MG63 (cell line): ENCODE measurements at regions not wholly inside any gene's neighbourhood (a gene's known extent, or its start where the extent isn't known, plus 50 kb on each side); places are given as distances from the start of the nearest gene placed in this dataset.
"Not testable (repeated sequence)": the region's sequence is repeated elsewhere in the genome, so short reads cannot be mapped to it uniquely, and the experiment has no call there.

ENCODE experiments used
- DNase-seq: peaks from one replicate; pipeline ENCODE4 v3.0.0-alpha.2; 2020
- H3K27me3 ChIP-seq: fragments of 250-450 bp; sonication (Bioruptor Pico); 2 replicates; pipeline ENCODE4 v1.5.1; 2020; ENCODE audit warnings: mild to moderate bottlenecking, moderate library complexity
- H3K36me3 ChIP-seq: fragments of 250-450 bp; sonication (Bioruptor Pico); 2 replicates; pipeline ENCODE4 v1.5.1; 2020; ENCODE audit warnings: mild to moderate bottlenecking, moderate library complexity
- H3K4me3 ChIP-seq: fragments of 250-450 bp; sonication (Bioruptor Pico); 2 replicates; pipeline ENCODE4 v1.5.1; 2020; ENCODE audit warnings: mild to moderate bottlenecking, moderate library complexity
- H3K9me3 ChIP-seq: fragments of 250-450 bp; sonication (Bioruptor Pico); 2 replicates; pipeline ENCODE4 v1.5.1; 2020; ENCODE audit warnings: mild to moderate bottlenecking, moderate library complexity

DNA sequence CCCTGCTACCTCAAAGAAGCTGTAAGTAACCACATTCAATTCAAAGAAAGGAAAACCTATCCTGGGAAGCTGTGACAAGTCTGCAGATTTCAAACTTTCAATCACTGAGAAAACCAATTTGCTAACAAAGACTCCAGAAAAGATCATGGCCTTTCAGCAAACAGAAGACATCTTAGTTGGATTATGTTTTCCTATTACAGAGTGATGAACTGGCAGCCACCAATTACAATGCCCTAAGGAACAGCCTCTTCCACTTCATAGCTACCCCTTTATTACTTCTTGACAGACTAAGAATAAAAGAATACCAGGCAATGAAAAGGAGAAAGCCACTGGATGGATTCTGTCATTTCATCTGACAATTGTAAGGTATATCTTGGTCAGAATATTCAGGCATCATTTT is 128.2 kb upstream of the RASEF start:
- no peaks in the 10 kb centered on the region for H3K9me3 ChIP-seq
- H3K27me3 ChIP-seq, result no peaks in the 10 kb centered on the region
- H3K36me3 ChIP-seq, result no peaks in the 10 kb centered on the region
- no peak overlapping the region for H3K4me3 ChIP-seq
- no peak for DNase-seq

DNA sequence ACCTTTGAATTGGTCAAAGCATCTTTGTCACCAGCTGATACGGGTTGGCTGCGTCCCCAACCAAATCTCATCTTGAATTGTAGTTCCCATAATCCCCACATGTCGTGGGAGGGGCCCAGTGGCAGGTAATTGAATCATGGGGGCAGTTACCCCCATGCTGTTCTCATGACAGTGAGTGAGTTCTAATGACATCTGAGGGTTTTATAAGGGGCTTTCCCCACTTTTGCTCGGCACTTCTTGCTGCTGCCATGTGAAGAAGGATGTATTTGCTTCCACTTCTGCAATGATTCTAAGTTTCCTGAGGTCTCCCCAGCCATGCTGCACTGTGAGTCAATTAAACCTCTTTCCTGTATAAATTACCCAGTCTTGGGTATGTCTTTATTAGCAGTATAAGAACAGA is 126.1 kb upstream of the RASEF start:
- H3K4me3 ChIP-seq, H3K27me3 ChIP-seq, DNase-seq, H3K36me3 ChIP-seq, H3K9me3 ChIP-seq: not testable (repeated sequence)

DNA sequence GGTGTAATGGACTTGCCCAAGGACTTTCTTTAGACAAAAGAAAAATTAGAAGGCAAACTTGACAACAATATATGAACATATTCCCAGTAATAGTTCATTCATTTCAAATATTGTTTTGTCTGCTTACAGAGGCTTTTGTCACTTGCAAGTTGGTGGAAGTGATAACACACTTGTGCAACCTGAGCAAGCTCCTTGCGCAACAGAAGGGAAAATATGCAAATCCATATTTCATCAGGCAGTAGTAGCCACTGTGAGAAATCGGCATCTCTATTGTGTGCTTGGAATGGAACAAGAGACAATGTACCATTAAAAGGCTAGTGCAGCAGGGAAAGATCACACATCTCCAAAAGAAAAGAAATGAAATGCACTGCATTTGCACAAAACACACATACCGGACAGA is 125.3 kb upstream of the RASEF start:
- no peaks in the 10 kb centered on the region for H3K27me3 ChIP-seq
- no peak for DNase-seq
- H3K36me3 ChIP-seq, result no peaks in the 10 kb centered on the region
- no peaks in the 10 kb centered on the region for H3K9me3 ChIP-seq
- H3K4me3 ChIP-seq, result no peak overlapping the region

DNA sequence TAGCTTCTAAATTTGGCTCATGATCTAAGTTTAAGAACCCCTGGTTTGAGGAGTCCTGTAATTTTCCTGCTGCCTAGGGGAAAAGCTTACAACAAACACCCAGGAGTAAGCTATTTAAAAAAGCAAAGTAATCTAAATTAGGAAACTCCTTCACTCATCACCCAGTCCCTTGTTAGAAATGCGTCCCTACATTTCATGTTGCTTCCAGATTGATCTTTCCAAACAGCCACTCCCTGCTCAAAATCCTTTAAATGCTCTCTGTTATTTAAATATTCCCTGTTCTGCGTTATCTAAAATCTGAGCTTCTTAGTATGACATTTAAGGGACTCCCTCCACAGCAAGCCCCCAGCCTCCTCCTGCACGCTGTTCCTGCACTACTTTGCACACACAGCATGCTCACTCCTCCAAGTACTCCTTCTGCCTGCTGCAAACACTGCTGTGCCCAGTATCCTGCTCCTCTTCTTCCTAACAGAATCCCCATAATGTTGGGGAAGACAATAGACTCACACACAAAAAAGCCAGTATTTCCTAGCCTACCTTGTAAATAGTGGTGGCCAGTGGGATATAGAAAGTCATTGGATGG is 123.3 kb upstream of the RASEF start:
- Histone ChIP-seq H3K4me3 (no peak overlapping the region), H3K9me3 (no peaks in the 10 kb centered on the region), H3K27me3 (no peaks in the 10 kb centered on the region), H3K36me3 (no peaks in the 10 kb centered on the region)
- no peak for DNase-seq

DNA sequence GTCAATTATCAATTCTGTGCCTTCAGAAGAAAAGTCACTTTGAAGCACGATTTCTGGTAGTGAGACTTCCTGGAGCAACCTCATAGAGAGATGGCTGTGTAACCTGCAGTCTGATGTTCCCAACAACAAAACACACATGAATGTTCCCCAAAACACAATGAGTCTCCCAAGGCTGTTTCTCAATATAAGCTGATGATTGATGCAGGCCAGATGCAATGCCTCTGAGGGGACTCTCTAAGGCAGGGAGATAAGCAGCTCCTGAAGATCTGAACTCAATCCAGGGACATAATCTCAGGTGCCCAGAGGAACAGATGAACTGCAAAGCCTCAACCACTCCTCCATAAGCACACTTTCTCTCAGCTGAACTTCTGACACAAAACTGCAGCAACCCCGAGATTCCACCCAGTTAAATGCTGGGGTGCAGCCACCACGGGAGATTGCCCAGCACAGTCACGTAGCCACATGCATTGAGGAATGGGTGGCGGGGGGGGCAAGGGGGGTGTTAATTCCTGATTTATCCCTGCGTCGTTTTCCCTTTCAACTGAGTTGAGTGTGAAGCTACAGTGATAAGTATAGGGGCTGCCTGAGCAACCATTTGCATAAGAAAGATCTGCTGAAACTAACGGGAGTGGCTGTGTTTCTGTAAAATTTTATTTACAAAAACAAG is 122.7 kb upstream of the RASEF start:
- Histone ChIP-seq H3K27me3 (no peaks in the 10 kb centered on the region), H3K4me3 (no peak overlapping the region), H3K9me3 (no peaks in the 10 kb centered on the region), H3K36me3 (no peaks in the 10 kb centered on the region)
- DNase-seq, result no peak

DNA sequence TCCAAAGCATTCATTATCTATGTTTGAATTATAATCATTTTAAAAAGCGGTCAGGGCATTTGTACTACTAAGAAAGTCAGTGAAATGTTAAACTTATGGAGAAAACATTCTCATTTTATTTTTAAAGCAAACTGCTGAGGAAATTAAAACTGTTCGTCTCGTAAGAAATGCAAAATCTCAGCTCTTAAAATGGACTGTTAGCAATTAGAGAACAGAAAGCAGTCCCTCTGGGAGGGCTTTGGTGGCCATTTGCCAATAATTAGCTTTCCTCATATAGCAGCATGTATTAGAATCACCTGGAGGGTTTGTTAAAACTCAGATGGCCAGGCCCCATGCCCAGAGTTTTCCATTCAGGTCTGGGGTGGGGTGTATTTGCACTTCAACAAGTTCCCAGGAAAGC is 120.7 kb upstream of the RASEF start:
- no peak overlapping the region for H3K4me3 ChIP-seq
- no peak for DNase-seq
- no peaks in the 10 kb centered on the region for H3K36me3 ChIP-seq
- H3K9me3 ChIP-seq, result no peaks in the 10 kb centered on the region
- H3K27me3 ChIP-seq, result no peaks in the 10 kb centered on the region

DNA sequence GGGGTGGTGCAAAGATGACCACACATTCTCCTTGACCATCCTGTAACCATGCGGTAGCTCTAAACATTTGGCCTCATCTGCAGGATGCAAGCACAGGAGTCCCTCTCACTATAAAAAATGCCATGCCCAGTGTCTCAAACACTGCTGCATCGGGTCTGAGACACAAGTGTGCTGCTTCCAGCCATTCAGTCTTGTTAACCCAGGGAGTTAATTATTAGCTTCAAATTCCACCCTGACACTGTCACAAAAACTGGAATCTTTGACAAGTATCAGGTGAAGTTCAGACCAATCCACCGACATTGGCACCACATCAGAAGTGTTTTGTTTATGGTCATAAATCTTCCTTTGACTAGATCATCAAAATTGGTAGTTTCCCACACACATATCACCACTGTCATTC is 119.1 kb upstream of the RASEF start:
- H3K9me3 ChIP-seq, result no peaks in the 10 kb centered on the region
- H3K27me3 ChIP-seq, result no peaks in the 10 kb centered on the region
- H3K4me3 ChIP-seq, result no peak overlapping the region
- H3K36me3 ChIP-seq, result no peaks in the 10 kb centered on the region
- DNase-seq, result no peak

DNA sequence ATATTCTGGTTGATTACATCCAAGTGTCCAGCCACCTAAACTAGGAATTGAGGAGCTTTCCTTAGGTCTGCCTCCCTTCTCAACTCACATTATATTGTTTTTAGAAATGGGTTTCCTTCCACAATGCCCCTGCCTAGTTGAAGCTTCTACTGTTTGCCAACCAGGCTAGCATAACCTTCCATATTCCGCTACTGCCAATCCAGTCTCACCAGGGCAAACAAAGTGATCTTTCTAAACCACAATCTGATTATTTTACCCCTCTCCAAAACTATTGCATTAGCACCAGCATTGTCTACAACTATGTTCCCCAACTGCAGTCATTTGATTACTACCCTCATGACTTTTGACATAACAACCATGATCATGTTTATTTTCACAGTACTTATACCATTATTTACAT is 115.8 kb upstream of the RASEF start:
- no peaks in the 10 kb centered on the region for H3K36me3 ChIP-seq
- no peak overlapping the region for H3K4me3 ChIP-seq
- H3K27me3 ChIP-seq, result no peaks in the 10 kb centered on the region
- DNase-seq, result no peak
- H3K9me3 ChIP-seq, result no peaks in the 10 kb centered on the region

DNA sequence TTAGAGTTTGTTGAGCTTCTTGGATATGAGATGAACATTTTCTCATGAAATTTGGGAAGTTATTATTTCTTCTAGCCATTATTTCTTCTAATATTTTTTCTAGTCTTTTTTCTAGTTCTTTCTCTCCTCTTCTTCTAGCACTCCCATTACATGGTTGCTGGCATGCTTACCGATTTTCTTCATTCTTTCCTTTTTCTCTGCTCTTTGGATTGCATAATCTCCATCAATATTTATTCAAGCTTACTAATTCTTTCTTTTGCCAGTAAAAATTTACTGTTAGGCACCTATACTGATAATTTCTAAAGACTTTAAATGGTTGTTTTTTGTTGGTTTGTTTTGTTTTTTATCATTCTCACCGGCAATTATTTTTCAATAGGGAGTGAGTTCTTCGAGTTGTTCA is 114.8 kb upstream of the RASEF start:
- H3K9me3 ChIP-seq, result no peaks in the 10 kb centered on the region
- no peaks in the 10 kb centered on the region for H3K36me3 ChIP-seq
- no peak overlapping the region for H3K4me3 ChIP-seq
- H3K27me3 ChIP-seq, result no peaks in the 10 kb centered on the region
- DNase-seq, result no peak

DNA sequence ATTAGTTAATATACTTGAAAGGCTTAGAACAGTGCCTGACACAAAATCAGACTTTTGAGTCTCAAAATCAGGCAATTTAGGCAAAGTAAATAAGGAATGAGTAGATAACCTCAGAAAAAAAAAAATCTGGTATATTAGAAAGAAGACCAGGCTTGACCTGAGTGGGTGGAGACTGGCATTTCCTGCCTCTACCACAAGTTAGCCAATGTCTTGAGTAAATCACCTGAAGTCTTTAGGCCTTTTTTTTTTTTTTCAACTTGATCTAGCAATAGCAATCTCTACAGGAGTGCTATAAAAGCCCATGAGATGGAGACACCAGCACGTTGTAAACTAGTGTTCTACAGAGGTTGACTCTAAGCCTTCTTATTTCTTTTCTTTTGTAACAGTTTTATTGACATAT is 104.2 kb upstream of the RASEF start:
- Histone ChIP-seq H3K9me3 (no peaks in the 10 kb centered on the region), H3K27me3 (no peaks in the 10 kb centered on the region), H3K4me3 (no peak overlapping the region), H3K36me3 (no peaks in the 10 kb centered on the region)
- DNase-seq, result no peak

DNA sequence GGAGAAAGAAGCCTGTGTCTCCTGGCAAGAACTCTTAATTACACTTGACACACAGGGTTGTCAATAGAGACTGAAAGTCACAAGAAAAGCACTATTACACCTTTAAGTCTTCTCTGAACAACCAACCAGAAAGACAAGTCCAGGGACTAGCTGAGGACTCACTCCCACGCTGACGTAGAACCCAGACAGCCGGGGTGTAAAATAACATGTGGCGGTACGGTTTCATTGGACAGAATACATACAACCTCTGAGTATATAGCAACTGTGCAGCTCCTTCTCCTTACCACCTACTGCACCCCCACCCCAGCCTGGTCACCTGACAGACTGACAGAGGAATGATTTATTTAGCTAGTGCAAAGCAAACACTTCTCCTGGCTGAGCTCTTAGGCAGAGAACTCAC is 103.4 kb upstream of the RASEF start:
- Histone ChIP-seq H3K27me3 (no peaks in the 10 kb centered on the region), H3K9me3 (no peaks in the 10 kb centered on the region), H3K36me3 (no peaks in the 10 kb centered on the region), H3K4me3 (no peak overlapping the region)
- DNase-seq, result no peak

DNA sequence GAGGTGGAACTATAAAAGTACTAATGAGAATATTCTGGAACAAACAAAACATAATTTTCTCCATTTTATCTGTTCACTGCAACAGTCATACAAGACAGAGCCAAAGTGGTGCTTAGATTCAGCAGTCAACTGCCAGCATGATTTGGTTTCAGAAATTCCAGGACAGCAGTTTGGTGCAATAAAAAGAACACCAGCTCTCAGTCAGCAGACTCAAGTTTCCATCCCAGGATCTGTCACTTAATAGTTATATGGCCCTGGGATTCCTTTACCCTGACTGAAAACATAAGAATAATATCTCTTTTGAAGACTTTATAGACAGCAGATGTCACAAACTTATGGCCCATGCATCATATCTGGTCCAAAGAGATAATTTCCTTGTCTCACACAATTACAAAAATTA is 92.8 kb upstream of the RASEF start:
- Histone ChIP-seq H3K4me3 (no peak overlapping the region), H3K9me3 (no peaks in the 10 kb centered on the region), H3K36me3 (no peaks in the 10 kb centered on the region), H3K27me3 (no peaks in the 10 kb centered on the region)
- DNase-seq, result no peak

DNA sequence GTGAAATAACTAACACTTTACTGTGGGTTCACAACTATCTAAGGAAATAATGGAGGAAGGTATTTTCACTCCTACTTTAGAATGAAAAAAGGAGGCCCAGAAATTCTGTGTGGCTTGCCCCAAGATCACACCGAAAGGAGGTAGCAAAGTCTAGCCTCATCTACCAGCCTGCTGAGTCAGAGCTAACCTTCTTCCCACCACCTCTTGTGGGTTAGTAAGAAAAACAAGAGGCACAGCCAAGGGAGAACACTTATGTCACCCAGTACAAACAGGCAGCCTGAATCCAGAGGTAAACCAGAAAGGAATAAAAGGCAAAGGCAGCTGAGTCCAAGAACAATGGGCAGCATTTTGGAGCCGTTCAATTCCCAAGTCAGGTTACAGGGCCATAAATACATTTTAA is 91.9 kb upstream of the RASEF start:
- Histone ChIP-seq H3K27me3 (no peaks in the 10 kb centered on the region), H3K9me3 (no peaks in the 10 kb centered on the region), H3K36me3 (no peaks in the 10 kb centered on the region), H3K4me3 (no peak overlapping the region)
- peak; percentile 2 for DNase-seq

DNA sequence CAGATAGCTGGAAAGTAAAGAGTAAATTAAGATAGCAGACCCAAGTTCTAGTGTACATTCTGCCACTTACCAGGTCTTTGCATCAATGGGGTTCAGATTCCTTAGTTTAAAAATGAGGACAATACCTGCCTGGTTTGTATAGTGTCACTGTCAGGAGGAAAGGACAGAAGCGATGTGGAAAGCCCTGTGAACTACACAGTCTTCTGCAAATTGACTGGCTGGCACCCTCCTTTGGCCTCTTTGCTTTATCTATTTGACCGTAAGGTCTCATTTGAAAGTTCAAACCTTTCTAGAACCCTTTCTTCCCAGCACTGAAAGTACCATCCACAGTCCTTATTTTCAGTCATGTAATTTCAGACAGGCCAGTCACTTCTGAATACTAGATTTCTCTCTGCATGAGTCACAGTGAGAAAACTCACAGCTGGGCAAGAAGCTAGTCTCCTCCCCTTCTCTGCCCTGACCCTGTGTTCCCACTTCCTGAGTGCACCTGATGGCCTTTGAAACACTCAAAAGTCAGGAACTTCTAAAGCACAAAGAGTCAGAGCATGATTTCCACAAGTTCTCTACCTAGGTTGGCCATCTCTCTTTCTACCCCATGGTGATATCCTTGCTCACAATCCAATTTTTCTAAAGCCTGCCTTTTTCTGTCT is 91.3 kb upstream of the RASEF start:
- Histone ChIP-seq H3K27me3 (no peaks in the 10 kb centered on the region), H3K36me3 (no peaks in the 10 kb centered on the region), H3K9me3 (no peaks in the 10 kb centered on the region), H3K4me3 (no peak overlapping the region)
- peak; percentile 18 for DNase-seq

DNA sequence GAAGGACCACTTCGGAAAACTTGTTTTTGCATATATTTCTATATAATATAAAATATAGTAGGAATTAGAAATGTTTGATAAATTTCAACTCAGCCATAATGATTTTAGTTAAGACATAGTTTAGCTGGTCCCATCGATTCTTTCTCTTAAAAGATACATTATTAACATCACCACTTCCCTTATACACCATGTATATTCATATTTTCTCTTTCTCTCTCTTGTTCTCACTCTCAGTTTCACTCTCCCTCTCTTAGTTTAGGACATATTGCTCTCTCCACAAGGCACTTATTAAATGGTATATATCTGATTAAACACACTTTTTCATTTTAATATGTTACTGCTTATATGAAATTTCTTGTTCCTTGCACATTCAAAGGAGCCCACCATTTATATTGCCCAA is 90.1 kb upstream of the RASEF start:
- no peaks in the 10 kb centered on the region for H3K36me3 ChIP-seq
- no peak overlapping the region for H3K4me3 ChIP-seq
- DNase-seq, result no peak
- H3K27me3 ChIP-seq, result no peaks in the 10 kb centered on the region
- no peaks in the 10 kb centered on the region for H3K9me3 ChIP-seq

DNA sequence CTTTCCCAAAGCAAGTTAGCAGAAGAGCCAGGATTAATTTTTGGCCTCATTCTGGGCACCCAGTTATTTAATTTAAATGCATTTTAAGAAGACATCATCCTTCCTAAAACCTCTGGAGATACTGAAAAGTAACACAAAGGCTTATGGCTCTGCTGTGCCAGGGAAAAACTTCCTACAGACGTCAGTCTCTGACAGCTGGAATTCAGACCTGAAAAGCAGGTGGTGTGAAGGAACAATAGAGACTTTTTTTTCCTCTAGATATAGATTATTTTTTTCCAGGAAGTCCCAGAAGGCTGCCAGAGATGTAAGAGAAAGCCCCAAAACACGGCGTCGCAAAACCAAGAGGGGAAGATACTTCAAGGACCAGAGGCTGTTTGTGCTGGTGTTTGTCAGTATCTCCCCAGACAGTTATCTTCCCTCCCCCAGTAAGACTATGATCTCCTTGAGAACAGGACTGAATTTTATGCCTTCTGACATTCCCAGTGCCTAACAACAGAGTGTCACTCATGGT is 88.7 kb upstream of the RASEF start:
- H3K27me3 ChIP-seq, result no peaks in the 10 kb centered on the region
- H3K36me3 ChIP-seq, result no peaks in the 10 kb centered on the region
- no peak for DNase-seq
- H3K4me3 ChIP-seq, result no peak overlapping the region
- H3K9me3 ChIP-seq, result no peaks in the 10 kb centered on the region

DNA sequence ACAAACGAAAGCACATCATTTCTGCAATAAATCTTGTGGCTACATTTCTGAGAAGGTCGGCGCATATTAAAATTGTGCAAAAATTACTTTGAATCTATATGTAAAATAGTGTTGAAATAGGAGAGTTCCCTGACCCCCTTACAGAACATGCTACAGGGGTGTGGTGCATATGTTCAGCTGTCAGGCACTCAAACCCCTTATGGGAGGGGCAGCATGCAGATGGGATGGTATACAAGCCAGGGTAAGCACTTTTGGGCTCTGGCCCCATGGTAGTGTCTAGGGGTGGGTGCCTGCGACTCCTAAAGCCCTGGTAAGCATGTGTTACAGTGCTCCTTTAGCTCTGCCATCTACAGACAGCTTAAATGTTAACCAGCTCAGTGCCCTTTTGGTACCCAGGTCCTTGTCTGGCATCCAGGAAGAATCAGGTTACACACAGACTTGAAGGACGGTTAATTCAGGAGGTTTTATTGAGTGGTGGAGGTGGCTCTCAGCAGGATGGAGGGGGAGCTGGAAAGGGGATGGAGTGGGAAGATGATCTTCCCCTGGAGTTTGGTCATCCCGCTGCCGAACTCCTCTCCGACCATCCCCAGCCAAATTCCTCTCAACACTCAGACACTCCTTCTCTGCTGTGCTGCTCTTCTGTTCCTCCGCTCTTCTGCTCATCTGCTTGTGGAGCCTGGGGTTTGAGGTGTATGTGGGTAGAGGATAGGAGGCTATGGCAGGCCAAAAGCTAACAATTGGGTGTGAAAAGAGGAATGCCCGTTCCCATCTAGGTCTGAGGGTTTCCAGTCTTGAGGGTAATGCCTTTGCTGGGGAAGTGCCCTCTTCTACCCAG is 84.6 kb upstream of the RASEF start:
- no peak overlapping the region for H3K4me3 ChIP-seq
- no peaks in the 10 kb centered on the region for H3K27me3 ChIP-seq
- H3K36me3 ChIP-seq, result no peaks in the 10 kb centered on the region
- no peak for DNase-seq
- no peaks in the 10 kb centered on the region for H3K9me3 ChIP-seq
